Neutrophil (primary cell): ENCODE measurements at regions not wholly inside any gene's neighbourhood (a gene's known extent, or its start where the extent isn't known, plus 50 kb on each side); places are given as distances from the start of the nearest gene placed in this dataset.
A peak's percentile ranks its signal among the peaks of the same experiment; 100 is the strongest.

Experiments used
- H3K27ac ChIP-seq: fragments of 200-600 bp; sonication (generic); 2 replicates; pipeline ENCODE4 v1.5.1; 2016; ENCODE audit warnings: mild to moderate bottlenecking, moderate library complexity
- H3K27me3 ChIP-seq: fragments of 200-600 bp; sonication (generic); 2 replicates; pipeline ENCODE4 v1.6.0; 2016; ENCODE audit warnings: mild to moderate bottlenecking
- H3K36me3 ChIP-seq: fragments of 200-600 bp; sonication (generic); 2 replicates; pipeline ENCODE4 v1.5.1; 2017
- H3K4me1 ChIP-seq, 2 experiments: fragments of 200-600 bp in 1 of 2; sonication (generic) in 1 of 2; 1 replicate in 1 of 2; 2 replicates in 1 of 2; pipeline versions ENCODE4 v1.5.1 to v1.6.1; 2013 to 2016; ENCODE audit warnings: low read depth in 1 of 2, low read length in 1 of 2, mild to moderate bottlenecking in 1 of 2, moderate library complexity in 1 of 2; ENCODE audit not compliant: control insufficient read depth in 1 of 2, insufficient read depth in 1 of 2
- H3K4me3 ChIP-seq, 2 experiments: fragments of 200-600 bp in 1 of 2; sonication (generic) in 1 of 2; 1 replicate in 1 of 2; 2 replicates in 1 of 2; pipeline ENCODE4 v1.5.1; 2013 to 2016; ENCODE audit warnings: low read depth in 1 of 2, low read length in 1 of 2, mild to moderate bottlenecking in 1 of 2, moderate library complexity in 1 of 2
- H3K9me3 ChIP-seq: fragments of 200-600 bp; sonication (generic); 2 replicates; pipeline ENCODE4 v1.5.1; 2016
- CTCF ChIP-seq: fragments of 200-600 bp; sonication (generic); IDR thresholded peaks from 2 replicates; pipeline ENCODE4 v1.5.1; 2016; ENCODE audit warnings: antibody characterized with exemption

GRCh38 chr6:137738931-137739504 is 128.0 kb upstream of the TNFAIP3 start:
- Histone ChIP-seq H3K27me3 (no peaks in the 10 kb centered on the region), H3K36me3 (no peaks in the 10 kb centered on the region), H3K9me3 (no peaks in the 10 kb centered on the region), H3K4me1 (peaks cover 22% of the 10 kb centered on the region in 2 experiments), H3K4me3 (no peak overlapping the region), H3K27ac (no peak overlapping the region)
- no peak for TF ChIP-seq CTCF

- Histone ChIP-seq H3K4me3 (no peak overlapping the region), H3K4me1 (peaks cover 18 to 19% of the 10 kb centered on the region in 2 experiments), H3K9me3 (no peaks in the 10 kb centered on the region), H3K36me3 (no peaks in the 10 kb centered on the region), H3K27me3 (no peaks in the 10 kb centered on the region), H3K27ac (no peak overlapping the region)
- TF ChIP-seq CTCF: no peak
These were observed 127.5 kb upstream of the TNFAIP3 start for GRCh38 chr6:137739544-137739943.

- H3K4me3 ChIP-seq: no peak overlapping the region
- no peaks in the 10 kb centered on the region for H3K27me3 ChIP-seq
- peaks cover 11 to 12% of the 10 kb centered on the region in 2 experiments for H3K4me1 ChIP-seq
- TF ChIP-seq CTCF: no peak
- H3K9me3 ChIP-seq: no peaks in the 10 kb centered on the region
- no peaks in the 10 kb centered on the region for H3K36me3 ChIP-seq
- H3K27ac ChIP-seq: no peak overlapping the region
These were observed 126.8 kb upstream of the TNFAIP3 start for GRCh38 chr6:137740091-137740755.

- no peaks in the 10 kb centered on the region for H3K36me3 ChIP-seq
- no peaks in the 10 kb centered on the region for H3K9me3 ChIP-seq
- H3K27ac ChIP-seq: no peak overlapping the region
- no peak for TF ChIP-seq CTCF
- no peaks in the 10 kb centered on the region for H3K27me3 ChIP-seq
- H3K4me1 ChIP-seq: peaks cover 8 to 9% of the 10 kb centered on the region in 2 experiments
- no peak overlapping the region for H3K4me3 ChIP-seq
These were observed 125.9 kb upstream of the TNFAIP3 start for GRCh38 chr6:137740967-137741761.

- TF ChIP-seq CTCF: no peak
- Histone ChIP-seq H3K4me3 (no peak overlapping the region), H3K9me3 (no peaks in the 10 kb centered on the region), H3K36me3 (no peaks in the 10 kb centered on the region), H3K4me1 (peaks cover 8 to 9% of the 10 kb centered on the region in 2 experiments), H3K27ac (peak overlapping the region; percentile 5), H3K27me3 (no peaks in the 10 kb centered on the region)
These were observed 123.6 kb upstream of the TNFAIP3 start for GRCh38 chr6:137743493-137743892.
